MM.1S (cell line): ENCODE measurements at regions not wholly inside any gene's neighbourhood (a gene's known extent, or its start where the extent isn't known, plus 50 kb on each side); places are given as distances from the start of the nearest gene placed in this dataset.

Experiments used
- CTCF ChIP-seq: fragments of 300-600 bp; sonication (generic); IDR thresholded peaks from 2 replicates; pipeline ENCODE4 v1.5.1; 2016; ENCODE audit warnings: antibody characterized with exemption, low read length, mixed read lengths
- EZH2 ChIP-seq: fragments of 300-600 bp; sonication (generic); optimal IDR thresholded peaks from 2 replicates; pipeline ENCODE3; 2017; ENCODE audit warnings: low read depth, mild to moderate bottlenecking, antibody characterized with exemption, low read length, mixed read lengths
- EZH2phosphoT487 ChIP-seq: fragments of 300-600 bp; sonication (generic); IDR thresholded peaks from 2 replicates; pipeline ENCODE4 v1.6.1; 2018; ENCODE audit warnings: antibody characterized with exemption, low read length

- TF ChIP-seq CTCF (no peak), EZH2 (no peak), EZH2phosphoT487 (no peak)
Measured at GRCh38 chrX:130545796-130546195, 144.0 kb downstream of the RBMX2 start.
